Stimulated activated CD4-positive, alpha-beta T cell treated with anti-CD3 and anti-CD28 coated beads, TNF-alpha, amount 100 ng/mL, for 48 hours (primary cell): ENCODE measurements at regions not wholly inside any gene's neighbourhood (a gene's known extent, or its start where the extent isn't known, plus 50 kb on each side); places are given as distances from the start of the nearest gene placed in this dataset.
"Not testable (repeated sequence)": the region's sequence is repeated elsewhere in the genome, so short reads cannot be mapped to it uniquely, and the experiment has no call there.

Experiments used
- DNase-seq, 3 donors: peaks; one replicate each; pipeline ENCODE4 v3.0.0-alpha.2; 2020; ENCODE audit warnings: low read depth in 3 of 3

- no peak for DNase-seq
These were observed 70.0 kb downstream of the MZT1 start for GRCh38 chr13:72657379-72657778.

- no peak for DNase-seq
These were observed 71.1 kb downstream of the MZT1 start for GRCh38 chr13:72656357-72656756.

- DNase-seq: no peak
These were observed 73.9 kb downstream of the MZT1 start for GRCh38 chr13:72653506-72653905.

- DNase-seq: no peak
These were observed 74.7 kb downstream of the MZT1 start for GRCh38 chr13:72652681-72653080.

- no peak for DNase-seq
These were observed 76.3 kb downstream of the MZT1 start for GRCh38 chr13:72651144-72651543.

- no peak for DNase-seq
These were observed 77.3 kb downstream of the MZT1 start for GRCh38 chr13:72650051-72650700.

GRCh38 chr13:72648513-72649065, 78.8 kb downstream of the MZT1 start:
- DNase-seq: no peak

- no peak for DNase-seq
These were observed 80.0 kb downstream of the MZT1 start for GRCh38 chr13:72647422-72647821.

- no peak for DNase-seq
These were observed 81.9 kb downstream of the MZT1 start for GRCh38 chr13:72645521-72645920.

GRCh38 chr13:72643311-72643989, 84.0 kb downstream of the MZT1 start:
- DNase-seq: peak; percentile 3 to 59 (median 27)

- DNase-seq: no peak
These were observed 88.1 kb downstream of the MZT1 start for GRCh38 chr13:72639377-72639776.

- no peak for DNase-seq
These were observed 89.2 kb downstream of the MZT1 start for GRCh38 chr13:72638059-72638815.

GRCh38 chr13:72637561-72637960, 89.9 kb downstream of the MZT1 start:
- no peak for DNase-seq

GRCh38 chr13:72634859-72635258, 92.6 kb downstream of the MZT1 start:
- no peak for DNase-seq

GRCh38 chr13:72622546-72622945, 104.9 kb downstream of the MZT1 start:
- no peak for DNase-seq

- no peak for DNase-seq
These were observed 106.6 kb downstream of the MZT1 start for GRCh38 chr13:72620874-72621273.

- DNase-seq: no peak
These were observed 109.5 kb downstream of the MZT1 start for GRCh38 chr13:72617951-72618350.

GRCh38 chr13:72617186-72617585, 110.2 kb downstream of the MZT1 start:
- no peak for DNase-seq

- DNase-seq: not testable (repeated sequence)
These were observed 117.1 kb downstream of the MZT1 start for GRCh38 chr13:72610251-72610891.

GRCh38 chr13:72599178-72599743, 128.2 kb downstream of the MZT1 start:
- DNase-seq: no peak

GRCh38 chr13:72590091-72590740, 137.2 kb downstream of the MZT1 start:
- no peak for DNase-seq
